ENCODE measurements at regions not wholly inside any gene's neighbourhood (a gene's known extent, or its start where the extent isn't known, plus 50 kb on each side); places are given as distances from the start of the nearest gene placed in this dataset.

GRCh38 chr15:75138016-75138999 is 63.4 kb upstream of the C15orf39 start (continued):
- TF ChIP-seq GLMP (CRISPR knock-in tag; IDR thresholded peaks at IDR 0.05; ENCODE audit: borderline replicate concordance) (no peak), MYNN (CRISPR knock-in tag; IDR thresholded peaks at IDR 0.05; ENCODE audit: low read depth) (no peak), ZNF180 (CRISPR knock-in tag; IDR thresholded peaks at IDR 0.05; ENCODE audit: borderline replicate concordance, low read depth) (no peak), REPIN1 (CRISPR knock-in tag; IDR thresholded peaks at IDR 0.05; ENCODE audit: borderline replicate concordance, low read depth) (no peak), LCORL (IDR thresholded peaks at IDR 0.05) (no peak), LCORL (CRISPR knock-in tag; IDR thresholded peaks at IDR 0.05) (peak; percentile 42; the same call in 1 of the 2 replicates), TBL1XR1 (IDR thresholded peaks at IDR 0.05; ENCODE audit: borderline replicate concordance, low read length, partially characterized antibody) (no peak), ARID2 (CRISPR knock-in tag; IDR thresholded peaks at IDR 0.05; ENCODE audit: borderline replicate concordance) (no peak), SRSF9 (IDR thresholded peaks at IDR 0.05; ENCODE audit: borderline replicate concordance, insufficient read depth, low read depth, low read length, poor library complexity, severe bottlenecking) (no peak), HOXA3 (CRISPR knock-in tag; IDR thresholded peaks at IDR 0.05) (0 out of 2 replicates have a peak, but pooled peaks have one; percentile 4), ZMYM3 (CRISPR knock-in tag; IDR thresholded peaks at IDR 0.05) (no peak), CAMTA2 (CRISPR knock-in tag; IDR thresholded peaks at IDR 0.05; ENCODE audit: borderline replicate concordance) (no peak; the same call in 1 of the 2 replicates), ZNF570 (CRISPR knock-in tag; IDR thresholded peaks at IDR 0.05; ENCODE audit: borderline replicate concordance) (no peak), SRY (CRISPR knock-in tag; IDR thresholded peaks at IDR 0.05) (no peak), RFXANK (CRISPR knock-in tag; IDR thresholded peaks at IDR 0.05) (no peak), ZNF749 (CRISPR knock-in tag; IDR thresholded peaks at IDR 0.05; ENCODE audit: borderline replicate concordance) (no peak), ZNF672 (CRISPR knock-in tag; IDR thresholded peaks at IDR 0.05) (no peak), ZMAT5 (CRISPR knock-in tag; IDR thresholded peaks at IDR 0.05; ENCODE audit: borderline replicate concordance, low read depth) (no peak), SOX13 (IDR thresholded peaks at IDR 0.05) (no peak), SOX13 (CRISPR knock-in tag; conservative IDR thresholded peaks at IDR 0.05 in 1 of 2, IDR thresholded peaks at IDR 0.05 in 1 of 2) (0 out of 4 replicates have a peak, but pooled peaks of 1 of the 2 experiments have one; percentile 3), PITX1 (CRISPR knock-in tag; IDR thresholded peaks at IDR 0.05) (0 out of 2 replicates have a peak, but pooled peaks have one; percentile 22), KDM5B (CRISPR knock-in tag; IDR thresholded peaks at IDR 0.05; ENCODE audit: borderline replicate concordance) (0 out of 2 replicates have a peak, but pooled peaks have one; percentile 42)
- TF ChIP-seq, protein P1, sequence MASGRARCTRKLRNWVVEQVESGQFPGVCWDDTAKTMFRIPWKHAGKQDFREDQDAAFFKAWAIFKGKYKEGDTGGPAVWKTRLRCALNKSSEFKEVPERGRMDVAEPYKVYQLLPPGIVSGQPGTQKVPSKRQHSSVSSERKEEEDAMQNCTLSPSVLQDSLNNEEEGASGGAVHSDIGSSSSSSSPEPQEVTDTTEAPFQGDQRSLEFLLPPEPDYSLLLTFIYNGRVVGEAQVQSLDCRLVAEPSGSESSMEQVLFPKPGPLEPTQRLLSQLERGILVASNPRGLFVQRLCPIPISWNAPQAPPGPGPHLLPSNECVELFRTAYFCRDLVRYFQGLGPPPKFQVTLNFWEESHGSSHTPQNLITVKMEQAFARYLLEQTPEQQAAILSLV (CRISPR knock-in tag; IDR thresholded peaks at IDR 0.05; ENCODE audit: borderline replicate concordance) = no peak
- TF ChIP-seq, protein P2, sequence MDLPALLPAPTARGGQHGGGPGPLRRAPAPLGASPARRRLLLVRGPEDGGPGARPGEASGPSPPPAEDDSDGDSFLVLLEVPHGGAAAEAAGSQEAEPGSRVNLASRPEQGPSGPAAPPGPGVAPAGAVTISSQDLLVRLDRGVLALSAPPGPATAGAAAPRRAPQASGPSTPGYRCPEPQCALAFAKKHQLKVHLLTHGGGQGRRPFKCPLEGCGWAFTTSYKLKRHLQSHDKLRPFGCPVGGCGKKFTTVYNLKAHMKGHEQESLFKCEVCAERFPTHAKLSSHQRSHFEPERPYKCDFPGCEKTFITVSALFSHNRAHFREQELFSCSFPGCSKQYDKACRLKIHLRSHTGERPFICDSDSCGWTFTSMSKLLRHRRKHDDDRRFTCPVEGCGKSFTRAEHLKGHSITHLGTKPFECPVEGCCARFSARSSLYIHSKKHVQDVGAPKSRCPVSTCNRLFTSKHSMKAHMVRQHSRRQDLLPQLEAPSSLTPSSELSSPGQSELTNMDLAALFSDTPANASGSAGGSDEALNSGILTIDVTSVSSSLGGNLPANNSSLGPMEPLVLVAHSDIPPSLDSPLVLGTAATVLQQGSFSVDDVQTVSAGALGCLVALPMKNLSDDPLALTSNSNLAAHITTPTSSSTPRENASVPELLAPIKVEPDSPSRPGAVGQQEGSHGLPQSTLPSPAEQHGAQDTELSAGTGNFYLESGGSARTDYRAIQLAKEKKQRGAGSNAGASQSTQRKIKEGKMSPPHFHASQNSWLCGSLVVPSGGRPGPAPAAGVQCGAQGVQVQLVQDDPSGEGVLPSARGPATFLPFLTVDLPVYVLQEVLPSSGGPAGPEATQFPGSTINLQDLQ (CRISPR knock-in tag; IDR thresholded peaks at IDR 0.05) = no peak

Data from HepG2 (cell line).